ENCODE measurements at regions not wholly inside any gene's neighbourhood (a gene's known extent, or its start where the extent isn't known, plus 50 kb on each side); places are given as distances from the start of the nearest gene placed in this dataset.

GRCh38 chr15:95479308-95479707 is 851.2 kb upstream of the NR2F2 start:
- no peak for DNase-seq

- DNase-seq = no peak
These were observed 845.1 kb upstream of the NR2F2 start for GRCh38 chr15:95485367-95485766.

- DNase-seq = no peak
These were observed 844.3 kb upstream of the NR2F2 start for GRCh38 chr15:95486224-95486623.

GRCh38 chr15:95489103-95489502 is 841.4 kb upstream of the NR2F2 start:
- no peak for DNase-seq

GRCh38 chr15:95492388-95493070 is 838.0 kb upstream of the NR2F2 start:
- DNase-seq = no peak

- DNase-seq = no peak
These were observed 835.4 kb upstream of the NR2F2 start for GRCh38 chr15:95494971-95495541.

- DNase-seq = no peak
These were observed 832.9 kb upstream of the NR2F2 start for GRCh38 chr15:95497634-95498033.

- no peak for DNase-seq
These were observed 831.5 kb upstream of the NR2F2 start for GRCh38 chr15:95498961-95499360.

- no peak for DNase-seq
These were observed 831.1 kb upstream of the NR2F2 start for GRCh38 chr15:95499397-95499796.

- no peak for DNase-seq
These were observed 828.6 kb upstream of the NR2F2 start for GRCh38 chr15:95501865-95502264.

GRCh38 chr15:95503107-95503506 is 827.4 kb upstream of the NR2F2 start:
- no peak for DNase-seq

GRCh38 chr15:95503640-95504225 is 826.8 kb upstream of the NR2F2 start:
- DNase-seq = no peak

- no peak for DNase-seq
These were observed 818.8 kb upstream of the NR2F2 start for GRCh38 chr15:95511671-95512070.

- no peak for DNase-seq
These were observed 817.6 kb upstream of the NR2F2 start for GRCh38 chr15:95512906-95513305.

- no peak for DNase-seq
These were observed 810.6 kb upstream of the NR2F2 start for GRCh38 chr15:95519887-95520286.

GRCh38 chr15:95520511-95520910 is 810.0 kb upstream of the NR2F2 start:
- no peak for DNase-seq

GRCh38 chr15:95520922-95521321 is 809.6 kb upstream of the NR2F2 start:
- DNase-seq = no peak

GRCh38 chr15:95522533-95522932 is 808.0 kb upstream of the NR2F2 start:
- DNase-seq = no peak

- no peak for DNase-seq
These were observed 801.6 kb upstream of the NR2F2 start for GRCh38 chr15:95528920-95529319.

- DNase-seq = no peak
These were observed 793.9 kb upstream of the NR2F2 start for GRCh38 chr15:95536638-95537037.

- DNase-seq = no peak
These were observed 791.8 kb upstream of the NR2F2 start for GRCh38 chr15:95538693-95539092.

- no peak for DNase-seq
These were observed 789.2 kb upstream of the NR2F2 start for GRCh38 chr15:95541301-95541700.

- DNase-seq = no peak
These were observed 781.2 kb upstream of the NR2F2 start for GRCh38 chr15:95549168-95549738.

- DNase-seq = no peak
These were observed 779.8 kb upstream of the NR2F2 start for GRCh38 chr15:95550702-95551101.
